HL-60 (cell line): ENCODE measurements at regions not wholly inside any gene's neighbourhood (a gene's known extent, or its start where the extent isn't known, plus 50 kb on each side); places are given as distances from the start of the nearest gene placed in this dataset.

Source experiments
- DNase-seq, 2 experiments: peaks; one replicate each; pipeline ENCODE4 v3.0.0-alpha.2; 2010 to 2020; ENCODE audit warnings: low read depth in 1 of 2, low spot score in 1 of 2
- H3K27ac ChIP-seq: fragments of 250-450 bp; sonication (Bioruptor Pico); replicated peaks from 2 replicates; pipeline ENCODE4 v1.5.1; 2020; ENCODE audit warnings: mild to moderate bottlenecking, moderate library complexity
- H3K27me3 ChIP-seq: fragments of 250-450 bp; sonication (Bioruptor Pico); 2 replicates; pipeline ENCODE4 v1.5.1; 2021; ENCODE audit warnings: mild to moderate bottlenecking, moderate library complexity; ENCODE audit not compliant: insufficient read depth, poor library complexity, severe bottlenecking
- H3K4me3 ChIP-seq: replicated peaks from 2 replicates; pipeline ENCODE4 v1.5.1; 2011; ENCODE audit warnings: mild to moderate bottlenecking, control low read depth, low read length; ENCODE audit not compliant: insufficient read depth
- GABPA ChIP-seq: IDR thresholded peaks from 2 replicates; pipeline ENCODE4 v1.6.1; 2012; ENCODE audit warnings: low read depth
- POLR2AphosphoS5 ChIP-seq: IDR thresholded peaks from 2 replicates; pipeline ENCODE4 v1.6.1; 2012; ENCODE audit warnings: low read depth
- SPI1 ChIP-seq: IDR thresholded peaks from 2 replicates; pipeline ENCODE4 v1.6.1; 2012; ENCODE audit warnings: low read depth, mild to moderate bottlenecking, borderline replicate concordance
- TF ChIP-seq, protein P1 (sequence below): IDR thresholded peaks from 2 replicates; pipeline ENCODE4 v1.6.1; 2012; ENCODE audit warnings: low read depth; ENCODE audit not compliant: insufficient replicate concordance
- TF ChIP-seq, protein P2 (sequence below): IDR thresholded peaks from one replicate; pipeline ENCODE4 v1.5.1; 2011; ENCODE audit warnings: low read length, control low read depth, inconsistent platforms; ENCODE audit not compliant: insufficient read depth

DNA sequence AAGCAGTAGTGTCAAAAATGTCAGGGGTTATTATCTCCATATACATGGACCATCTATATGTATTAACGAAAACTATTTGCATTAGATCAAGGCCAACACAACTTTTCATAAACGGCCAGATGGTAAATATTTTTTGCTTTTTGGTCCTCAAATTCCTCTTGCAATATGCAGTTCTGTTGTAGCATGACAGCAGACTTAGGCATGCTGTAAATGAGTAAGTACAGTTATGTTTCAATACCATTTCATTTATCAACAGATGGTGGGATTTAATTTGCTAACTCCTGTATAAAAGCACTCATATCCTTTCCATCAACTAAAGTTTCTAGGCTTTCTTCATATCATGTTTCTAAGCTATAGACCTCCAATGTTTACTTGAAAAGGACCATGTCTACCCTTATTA lies 208.1 kb downstream of the ANKRD50 start:
- no peak for DNase-seq
- Histone ChIP-seq H3K27ac (no peak overlapping the region), H3K27me3 (no peaks in the 10 kb centered on the region), H3K4me3 (no peak overlapping the region)
- TF ChIP-seq SPI1 (no peak), GABPA (no peak), POLR2AphosphoS5 (no peak)
- TF ChIP-seq, protein P1, sequence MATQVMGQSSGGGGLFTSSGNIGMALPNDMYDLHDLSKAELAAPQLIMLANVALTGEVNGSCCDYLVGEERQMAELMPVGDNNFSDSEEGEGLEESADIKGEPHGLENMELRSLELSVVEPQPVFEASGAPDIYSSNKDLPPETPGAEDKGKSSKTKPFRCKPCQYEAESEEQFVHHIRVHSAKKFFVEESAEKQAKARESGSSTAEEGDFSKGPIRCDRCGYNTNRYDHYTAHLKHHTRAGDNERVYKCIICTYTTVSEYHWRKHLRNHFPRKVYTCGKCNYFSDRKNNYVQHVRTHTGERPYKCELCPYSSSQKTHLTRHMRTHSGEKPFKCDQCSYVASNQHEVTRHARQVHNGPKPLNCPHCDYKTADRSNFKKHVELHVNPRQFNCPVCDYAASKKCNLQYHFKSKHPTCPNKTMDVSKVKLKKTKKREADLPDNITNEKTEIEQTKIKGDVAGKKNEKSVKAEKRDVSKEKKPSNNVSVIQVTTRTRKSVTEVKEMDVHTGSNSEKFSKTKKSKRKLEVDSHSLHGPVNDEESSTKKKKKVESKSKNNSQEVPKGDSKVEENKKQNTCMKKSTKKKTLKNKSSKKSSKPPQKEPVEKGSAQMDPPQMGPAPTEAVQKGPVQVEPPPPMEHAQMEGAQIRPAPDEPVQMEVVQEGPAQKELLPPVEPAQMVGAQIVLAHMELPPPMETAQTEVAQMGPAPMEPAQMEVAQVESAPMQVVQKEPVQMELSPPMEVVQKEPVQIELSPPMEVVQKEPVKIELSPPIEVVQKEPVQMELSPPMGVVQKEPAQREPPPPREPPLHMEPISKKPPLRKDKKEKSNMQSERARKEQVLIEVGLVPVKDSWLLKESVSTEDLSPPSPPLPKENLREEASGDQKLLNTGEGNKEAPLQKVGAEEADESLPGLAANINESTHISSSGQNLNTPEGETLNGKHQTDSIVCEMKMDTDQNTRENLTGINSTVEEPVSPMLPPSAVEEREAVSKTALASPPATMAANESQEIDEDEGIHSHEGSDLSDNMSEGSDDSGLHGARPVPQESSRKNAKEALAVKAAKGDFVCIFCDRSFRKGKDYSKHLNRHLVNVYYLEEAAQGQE: no peak
- TF ChIP-seq, protein P2, sequence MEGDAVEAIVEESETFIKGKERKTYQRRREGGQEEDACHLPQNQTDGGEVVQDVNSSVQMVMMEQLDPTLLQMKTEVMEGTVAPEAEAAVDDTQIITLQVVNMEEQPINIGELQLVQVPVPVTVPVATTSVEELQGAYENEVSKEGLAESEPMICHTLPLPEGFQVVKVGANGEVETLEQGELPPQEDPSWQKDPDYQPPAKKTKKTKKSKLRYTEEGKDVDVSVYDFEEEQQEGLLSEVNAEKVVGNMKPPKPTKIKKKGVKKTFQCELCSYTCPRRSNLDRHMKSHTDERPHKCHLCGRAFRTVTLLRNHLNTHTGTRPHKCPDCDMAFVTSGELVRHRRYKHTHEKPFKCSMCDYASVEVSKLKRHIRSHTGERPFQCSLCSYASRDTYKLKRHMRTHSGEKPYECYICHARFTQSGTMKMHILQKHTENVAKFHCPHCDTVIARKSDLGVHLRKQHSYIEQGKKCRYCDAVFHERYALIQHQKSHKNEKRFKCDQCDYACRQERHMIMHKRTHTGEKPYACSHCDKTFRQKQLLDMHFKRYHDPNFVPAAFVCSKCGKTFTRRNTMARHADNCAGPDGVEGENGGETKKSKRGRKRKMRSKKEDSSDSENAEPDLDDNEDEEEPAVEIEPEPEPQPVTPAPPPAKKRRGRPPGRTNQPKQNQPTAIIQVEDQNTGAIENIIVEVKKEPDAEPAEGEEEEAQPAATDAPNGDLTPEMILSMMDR: no peak

DNA sequence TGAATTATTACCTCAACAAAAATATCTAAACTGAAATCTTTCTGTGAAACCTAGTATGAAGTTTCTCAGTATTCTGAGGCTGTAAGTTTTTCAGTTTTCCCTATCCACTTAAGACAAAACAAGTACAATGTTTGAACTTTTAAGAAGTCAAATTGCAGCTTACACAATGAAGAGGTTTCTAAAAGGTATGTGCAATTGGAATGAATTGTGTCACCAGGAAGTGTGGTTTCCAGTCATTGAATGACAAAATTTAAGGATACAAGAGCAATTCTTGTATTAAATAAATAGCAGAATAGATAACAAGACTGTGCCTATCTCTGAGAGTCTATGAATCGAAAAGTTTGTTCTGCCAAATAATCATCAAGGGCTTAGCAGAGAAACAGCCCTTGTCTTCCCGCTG lies 207.3 kb downstream of the ANKRD50 start:
- TF ChIP-seq, protein P2: no peak
- TF ChIP-seq POLR2AphosphoS5: no peak
- TF ChIP-seq, protein P1: no peak
- TF ChIP-seq GABPA: no peak
- no peak overlapping the region for H3K27ac ChIP-seq
- H3K4me3 ChIP-seq: no peak overlapping the region
- DNase-seq: no peak
- no peaks in the 10 kb centered on the region for H3K27me3 ChIP-seq

DNA sequence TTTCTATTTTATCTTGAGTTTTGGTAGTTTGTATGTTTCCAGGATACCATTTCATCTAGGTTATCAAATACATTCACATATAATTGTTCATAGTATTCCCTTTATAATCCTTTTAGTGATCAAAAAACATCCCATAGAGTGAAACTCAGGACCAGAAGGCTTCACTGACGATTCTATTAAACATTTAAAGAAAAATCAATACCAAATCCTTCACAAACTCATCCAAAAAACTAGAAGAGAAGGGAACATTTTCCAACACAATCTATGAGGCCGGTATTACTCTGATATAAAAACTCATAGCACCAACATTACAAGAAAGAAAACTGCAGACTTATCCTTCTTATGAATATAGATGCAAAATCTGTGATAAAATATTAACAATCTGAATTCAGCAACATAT lies 203.4 kb downstream of the ANKRD50 start:
- Histone ChIP-seq H3K27ac (no peak overlapping the region), H3K27me3 (no peaks in the 10 kb centered on the region), H3K4me3 (no peak overlapping the region)
- DNase-seq: no peak
- TF ChIP-seq SPI1: no peak
- no peak for TF ChIP-seq GABPA
- TF ChIP-seq, protein P2: no peak
- no peak for TF ChIP-seq POLR2AphosphoS5
- TF ChIP-seq, protein P1: no peak
